ENCODE measurements at regions not wholly inside any gene's neighbourhood (a gene's known extent, or its start where the extent isn't known, plus 50 kb on each side); places are given as distances from the start of the nearest gene placed in this dataset.

DNA sequence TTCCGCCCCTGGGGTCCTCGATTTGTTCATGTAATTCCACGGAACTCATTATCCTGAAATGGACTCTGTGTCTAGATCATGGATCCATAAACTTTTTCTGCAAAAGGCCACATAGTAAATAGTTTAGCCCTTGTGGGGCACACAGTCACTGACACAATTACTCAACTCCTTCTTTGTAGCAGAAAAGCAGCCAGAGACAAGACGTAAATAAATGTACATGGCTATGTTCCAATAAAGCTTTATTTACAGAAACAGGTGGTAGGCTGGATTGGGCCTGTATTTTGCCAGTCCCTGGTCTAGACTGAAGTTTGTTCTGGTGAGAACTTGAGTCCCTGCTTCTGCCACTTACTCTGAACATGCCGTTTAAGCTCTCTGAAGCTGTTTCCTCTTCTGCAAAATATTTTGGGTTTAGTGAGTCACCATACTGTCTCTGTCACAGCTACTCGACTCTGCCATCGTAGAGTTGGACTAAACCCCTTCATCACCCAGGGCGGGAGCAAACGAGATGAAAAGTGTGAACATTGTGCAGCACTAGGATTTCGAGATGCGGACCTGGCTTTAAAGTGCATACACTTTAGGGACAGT, 61.9 kb upstream of the FOXF1 start:
- Histone ChIP-seq H3K9ac (ENCODE audit: low read depth in 2 of 2, low read length in 2 of 2) (no peak overlapping the region), H3K4me3 (no peak overlapping the region), H3K36me3 (no peaks in the 10 kb centered on the region), H3K27me3 (no peaks in the 10 kb centered on the region), H3K27ac (no peak overlapping the region), H3K9me3 (no peaks in the 10 kb centered on the region), H3K4me1 (no peaks in the 10 kb centered on the region)
- no peak for DNase-seq
- intact Hi-C loops (cut with DNase I), result no loop called here
- TF ChIP-seq, protein P1, sequence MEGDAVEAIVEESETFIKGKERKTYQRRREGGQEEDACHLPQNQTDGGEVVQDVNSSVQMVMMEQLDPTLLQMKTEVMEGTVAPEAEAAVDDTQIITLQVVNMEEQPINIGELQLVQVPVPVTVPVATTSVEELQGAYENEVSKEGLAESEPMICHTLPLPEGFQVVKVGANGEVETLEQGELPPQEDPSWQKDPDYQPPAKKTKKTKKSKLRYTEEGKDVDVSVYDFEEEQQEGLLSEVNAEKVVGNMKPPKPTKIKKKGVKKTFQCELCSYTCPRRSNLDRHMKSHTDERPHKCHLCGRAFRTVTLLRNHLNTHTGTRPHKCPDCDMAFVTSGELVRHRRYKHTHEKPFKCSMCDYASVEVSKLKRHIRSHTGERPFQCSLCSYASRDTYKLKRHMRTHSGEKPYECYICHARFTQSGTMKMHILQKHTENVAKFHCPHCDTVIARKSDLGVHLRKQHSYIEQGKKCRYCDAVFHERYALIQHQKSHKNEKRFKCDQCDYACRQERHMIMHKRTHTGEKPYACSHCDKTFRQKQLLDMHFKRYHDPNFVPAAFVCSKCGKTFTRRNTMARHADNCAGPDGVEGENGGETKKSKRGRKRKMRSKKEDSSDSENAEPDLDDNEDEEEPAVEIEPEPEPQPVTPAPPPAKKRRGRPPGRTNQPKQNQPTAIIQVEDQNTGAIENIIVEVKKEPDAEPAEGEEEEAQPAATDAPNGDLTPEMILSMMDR (IDR thresholded peaks at IDR 0.05), result no peak

DNA sequence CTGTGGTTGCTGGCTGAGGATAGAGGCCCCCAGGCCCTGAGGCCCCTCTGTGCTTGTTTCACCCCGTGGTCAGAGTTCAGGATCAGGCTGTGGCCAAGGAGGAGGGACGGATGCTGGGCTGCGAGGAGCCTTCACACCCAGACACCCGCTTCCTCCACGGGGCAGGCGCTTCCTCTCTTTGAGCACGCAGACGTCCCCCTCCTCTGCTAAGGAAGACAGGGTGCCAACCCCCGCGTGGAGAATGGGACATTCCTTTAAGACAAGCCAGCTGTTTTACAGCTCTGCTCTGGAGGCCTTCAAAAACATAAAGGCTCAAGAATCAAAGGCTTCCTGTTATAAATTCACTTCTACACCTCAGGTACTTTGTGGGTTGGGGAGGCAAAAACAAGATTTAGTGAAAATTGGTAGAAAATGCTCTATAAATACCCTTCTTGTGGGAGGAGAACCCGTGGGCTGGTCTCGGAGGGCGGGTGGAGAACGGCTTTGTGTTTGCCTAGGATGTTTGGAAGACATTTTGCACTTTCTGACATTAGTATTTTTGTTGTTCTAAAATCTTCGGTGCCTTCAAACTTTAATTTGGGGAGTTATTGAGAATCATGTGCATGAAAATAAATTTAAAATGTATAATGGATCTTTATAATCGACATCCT, 60.8 kb upstream of the FOXF1 start:
- H3K27me3 ChIP-seq, result no peaks in the 10 kb centered on the region
- no peak overlapping the region for H3K27ac ChIP-seq
- no peaks in the 10 kb centered on the region for H3K4me1 ChIP-seq
- intact Hi-C loops (cut with DNase I), result no loop called here
- H3K36me3 ChIP-seq, result no peaks in the 10 kb centered on the region
- H3K9ac ChIP-seq (ENCODE audit: low read depth in 2 of 2, low read length in 2 of 2), result no peak overlapping the region
- TF ChIP-seq, protein P1 (IDR thresholded peaks at IDR 0.05), result no peak
- H3K4me3 ChIP-seq, result no peak overlapping the region
- H3K9me3 ChIP-seq, result no peaks in the 10 kb centered on the region
- no peak for DNase-seq

DNA sequence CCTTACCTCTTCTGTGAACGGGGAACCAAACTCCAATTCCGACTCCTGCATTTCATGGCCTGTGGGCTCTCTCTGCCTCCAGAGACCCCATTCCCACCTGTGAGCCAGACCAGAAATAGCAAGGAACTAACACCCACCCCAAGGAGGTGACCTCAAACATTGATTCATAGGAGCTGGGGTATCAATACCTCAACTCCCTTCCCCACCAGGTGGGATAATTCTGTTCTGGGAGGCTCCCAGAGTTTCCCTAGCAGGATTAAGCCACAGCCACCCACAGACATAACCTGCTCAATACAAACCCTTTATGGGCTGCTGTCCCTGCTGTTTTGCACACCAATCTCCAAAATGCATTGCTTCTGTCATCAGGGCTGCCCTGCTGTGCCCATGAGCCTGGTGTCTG, 59.6 kb upstream of the FOXF1 start:
- intact Hi-C loops (cut with DNase I), result no loop called here
- Histone ChIP-seq H3K4me1 (no peaks in the 10 kb centered on the region), H3K9ac (ENCODE audit: low read depth in 2 of 2, low read length in 2 of 2) (no peak overlapping the region), H3K36me3 (no peaks in the 10 kb centered on the region), H3K4me3 (no peak overlapping the region), H3K27me3 (no peaks in the 10 kb centered on the region), H3K9me3 (no peaks in the 10 kb centered on the region), H3K27ac (no peak overlapping the region)
- no peak for DNase-seq
- TF ChIP-seq, protein P1 (IDR thresholded peaks at IDR 0.05), result no peak

DNA sequence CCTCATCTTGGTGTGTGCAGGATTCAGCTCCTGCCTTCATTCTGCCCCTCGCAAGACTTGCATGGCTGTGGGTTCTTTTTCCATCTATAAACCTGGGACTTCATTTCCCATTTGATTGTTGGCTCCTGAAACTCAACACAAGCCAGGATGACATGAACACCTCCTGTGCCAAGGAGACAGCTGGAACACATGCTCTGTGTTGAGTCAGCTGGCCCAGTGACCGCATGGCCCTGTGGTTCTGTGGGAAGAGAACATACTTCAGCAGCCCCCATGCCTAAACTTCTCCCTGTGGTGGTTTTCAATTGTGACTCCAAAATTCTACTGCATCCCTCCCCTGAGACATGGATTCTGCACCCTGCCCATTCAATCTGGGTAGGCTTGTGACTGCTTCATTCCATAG, 57.9 kb upstream of the FOXF1 start:
- Histone ChIP-seq H3K4me1 (no peaks in the 10 kb centered on the region), H3K9ac (ENCODE audit: low read depth in 2 of 2, low read length in 2 of 2) (no peak overlapping the region), H3K27me3 (no peaks in the 10 kb centered on the region), H3K36me3 (no peaks in the 10 kb centered on the region), H3K4me3 (no peak overlapping the region), H3K27ac (no peak overlapping the region), H3K9me3 (no peaks in the 10 kb centered on the region)
- DNase-seq, result no peak
- intact Hi-C loops (cut with DNase I), result no loop called here
- TF ChIP-seq, protein P1 (IDR thresholded peaks at IDR 0.05), result no peak

DNA sequence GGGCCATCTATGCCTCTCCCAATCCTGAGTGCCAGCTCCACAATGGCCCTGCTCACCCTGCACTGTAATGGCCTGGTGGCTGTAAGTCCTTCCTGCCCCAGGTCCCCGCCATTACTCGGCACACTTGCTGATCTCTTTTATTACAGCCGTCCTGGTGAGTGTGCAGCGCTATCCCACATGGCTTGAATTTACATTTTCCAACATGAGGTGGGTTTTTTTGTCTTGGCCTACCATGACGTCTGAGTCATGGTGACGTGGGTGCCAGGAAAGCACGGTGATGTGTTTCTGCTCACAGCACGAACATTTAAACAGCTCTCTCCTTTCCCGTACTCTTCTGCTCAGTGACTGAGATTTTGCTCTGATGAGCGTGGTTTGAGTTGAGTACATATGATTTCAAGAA, 55.2 kb upstream of the FOXF1 start:
- Histone ChIP-seq H3K4me1 (no peaks in the 10 kb centered on the region), H3K36me3 (no peaks in the 10 kb centered on the region), H3K4me3 (no peak overlapping the region), H3K27me3 (no peaks in the 10 kb centered on the region), H3K27ac (no peak overlapping the region), H3K9me3 (no peaks in the 10 kb centered on the region), H3K9ac (ENCODE audit: low read depth in 2 of 2, low read length in 2 of 2) (no peak overlapping the region)
- TF ChIP-seq, protein P1 (IDR thresholded peaks at IDR 0.05), result no peak
- intact Hi-C loops (cut with DNase I), result no loop called here
- DNase-seq, result no peak

All from colonic mucosa (tissue), 4 donors.